Activated CD4-positive, alpha-beta T cell treated with anti-CD3 and anti-CD28 coated beads for 36 hours (primary cell): ENCODE measurements at regions not wholly inside any gene's neighbourhood (a gene's known extent, or its start where the extent isn't known, plus 50 kb on each side); places are given as distances from the start of the nearest gene placed in this dataset.

Experiments
- ATAC-seq: fragments of 200-7000 bp; cut with Tn5 transposase; one replicate; pipeline ENCODE4 v1.10.0; 2021; ENCODE audit warnings: mild to moderate bottlenecking, moderate library complexity
- CTCF ChIA-PET: fragments of 350-600 bp; sonication (Branson Sonifier 250); formaldehyde crosslinking; loops from one replicate; lab custom pipeline; 2021; ENCODE audit warnings: antibody characterized with exemption; lab: Charles Lee
- POLR2A ChIA-PET: fragments of 350-600 bp; sonication (Branson Sonifier 250); formaldehyde crosslinking; loops from one replicate; lab custom pipeline; 2021; ENCODE audit warnings: antibody characterized with exemption, inconsistent platforms; lab: Charles Lee
- DNase-seq: peaks from one replicate; pipeline ENCODE4 v3.0.0-alpha.2; 2020
- H3K27ac Mint-ChIP-seq: one replicate; pipeline ENCODE4 v1.8.0; 2021; ENCODE audit warnings: mixed read lengths
- H3K27me3 Mint-ChIP-seq: one replicate; pipeline ENCODE4 v1.8.0; 2021; ENCODE audit warnings: mixed read lengths
- H3K36me3 Mint-ChIP-seq: one replicate; pipeline ENCODE4 v1.8.0; 2021; ENCODE audit warnings: low read depth, mixed read lengths
- H3K4me1 Mint-ChIP-seq: one replicate; pipeline ENCODE4 v1.8.0; 2021; ENCODE audit warnings: mixed read lengths
- H3K4me3 Mint-ChIP-seq: one replicate; pipeline ENCODE4 v1.8.0; 2021; ENCODE audit warnings: mild to moderate bottlenecking, moderate library complexity, mixed read lengths
- H3K9me3 Mint-ChIP-seq: one replicate; pipeline ENCODE4 v1.8.0; 2021; ENCODE audit warnings: low read depth, mixed read lengths
- intact Hi-C, 2 experiments: fragments of 100-400 bp; cut with DNase I in 1 of 2; cut with micrococcal nuclease in 1 of 2; formaldehyde crosslinking; loops; one replicate each; pipeline versions ENCODE4 v1.14.2 to v1.15.1; 2022 to 2024; cut with DNase I, micrococcal nuclease

- ChIA-PET POLR2A (no interaction called here), CTCF (no interaction called here)
- Mint-ChIP-seq H3K4me3 (no peak overlapping the region), H3K27ac (no peak overlapping the region), H3K27me3 (peaks cover 14% of the 10 kb centered on the region), H3K9me3 (no peaks in the 10 kb centered on the region), H3K4me1 (peaks cover 5% of the 10 kb centered on the region), H3K36me3 (no peaks in the 10 kb centered on the region)
- intact Hi-C loops = no loop called here
- no peak for ATAC-seq
- no peak for DNase-seq
Observed at GRCh38 chr3:98978068-98978811, 76.7 kb upstream of the DCBLD2 start.

- H3K36me3 Mint-ChIP-seq = no peaks in the 10 kb centered on the region
- no peak for DNase-seq
- H3K4me1 Mint-ChIP-seq = peaks cover 5% of the 10 kb centered on the region
- intact Hi-C loops = no loop called here
- peaks cover 3% of the 10 kb centered on the region for H3K9me3 Mint-ChIP-seq
- ChIA-PET CTCF (no interaction called here), POLR2A (no interaction called here)
- no peak overlapping the region for H3K27ac Mint-ChIP-seq
- peaks cover 15% of the 10 kb centered on the region for H3K27me3 Mint-ChIP-seq
- no peak overlapping the region for H3K4me3 Mint-ChIP-seq
- ATAC-seq = no peak
Observed at GRCh38 chr3:98977520-98977919, 76.0 kb upstream of the DCBLD2 start.

GRCh38 chr3:98974442-98974841, 72.9 kb upstream of the DCBLD2 start:
- intact Hi-C loops = no loop called here
- peaks cover 7% of the 10 kb centered on the region for H3K27me3 Mint-ChIP-seq
- DNase-seq (no peak), ATAC-seq (no peak)
- H3K9me3 Mint-ChIP-seq = peaks cover 3% of the 10 kb centered on the region
- peaks cover 13% of the 10 kb centered on the region for H3K4me1 Mint-ChIP-seq
- no peak overlapping the region for H3K27ac Mint-ChIP-seq
- no peak overlapping the region for H3K4me3 Mint-ChIP-seq
- POLR2A ChIA-PET = no interaction called here
- no peaks in the 10 kb centered on the region for H3K36me3 Mint-ChIP-seq
- CTCF ChIA-PET = no interaction called here

- Mint-ChIP-seq H3K36me3 (no peaks in the 10 kb centered on the region), H3K9me3 (peaks cover 3% of the 10 kb centered on the region), H3K27ac (no peak overlapping the region), H3K4me1 (peaks cover 11% of the 10 kb centered on the region), H3K4me3 (no peak overlapping the region), H3K27me3 (peaks cover 3% of the 10 kb centered on the region)
- POLR2A ChIA-PET = no interaction called here
- no peak for ATAC-seq
- intact Hi-C loops = no loop called here
- DNase-seq = no peak
- CTCF ChIA-PET = no interaction called here
Observed at GRCh38 chr3:98972720-98973119, 71.2 kb upstream of the DCBLD2 start.

- ChIA-PET POLR2A (no interaction called here), CTCF (no interaction called here)
- Mint-ChIP-seq H3K36me3 (no peaks in the 10 kb centered on the region), H3K27ac (no peak overlapping the region), H3K27me3 (peaks cover 5% of the 10 kb centered on the region), H3K4me3 (no peak overlapping the region), H3K4me1 (peaks cover 8% of the 10 kb centered on the region), H3K9me3 (peaks cover 3% of the 10 kb centered on the region)
- ATAC-seq = no peak
- DNase-seq = no peak
- intact Hi-C loops = no loop called here
Observed at GRCh38 chr3:98972155-98972554, 70.7 kb upstream of the DCBLD2 start.

GRCh38 chr3:98971169-98971681, 69.7 kb upstream of the DCBLD2 start:
- H3K27ac Mint-ChIP-seq = no peak overlapping the region
- intact Hi-C loops = no loop called here
- peaks cover 8% of the 10 kb centered on the region for H3K4me1 Mint-ChIP-seq
- H3K4me3 Mint-ChIP-seq = no peak overlapping the region
- ChIA-PET CTCF (interaction anchor here (0.6 kb wide), 1 partner anchor 154 kb away, joined by 3 read pairs; no protein-coding TSS in a partner anchor), POLR2A (no interaction called here)
- ATAC-seq (peak; percentile 92), DNase-seq (no peak)
- no peaks in the 10 kb centered on the region for H3K36me3 Mint-ChIP-seq
- peaks cover 8% of the 10 kb centered on the region for H3K27me3 Mint-ChIP-seq
- H3K9me3 Mint-ChIP-seq = peaks cover 3% of the 10 kb centered on the region

GRCh38 chr3:98969295-98969694, 67.8 kb upstream of the DCBLD2 start:
- intact Hi-C loops = no loop called here
- peaks cover 3% of the 10 kb centered on the region for H3K9me3 Mint-ChIP-seq
- CTCF ChIA-PET = no interaction called here
- H3K4me1 Mint-ChIP-seq = peaks cover 8% of the 10 kb centered on the region
- no peaks in the 10 kb centered on the region for H3K36me3 Mint-ChIP-seq
- DNase-seq (no peak), ATAC-seq (no peak)
- peaks cover 8% of the 10 kb centered on the region for H3K27me3 Mint-ChIP-seq
- H3K4me3 Mint-ChIP-seq = no peak overlapping the region
- POLR2A ChIA-PET = no interaction called here
- no peak overlapping the region for H3K27ac Mint-ChIP-seq

GRCh38 chr3:98968824-98969223, 67.3 kb upstream of the DCBLD2 start:
- H3K4me1 Mint-ChIP-seq = peaks cover 8% of the 10 kb centered on the region
- no peak overlapping the region for H3K4me3 Mint-ChIP-seq
- no peaks in the 10 kb centered on the region for H3K36me3 Mint-ChIP-seq
- CTCF ChIA-PET = interaction anchor here (0.6 kb wide), 1 partner anchor 1856 kb away, joined by 3 read pairs; no protein-coding TSS in a partner anchor
- no peak for ATAC-seq
- intact Hi-C loops = no loop called here
- peaks cover 3% of the 10 kb centered on the region for H3K9me3 Mint-ChIP-seq
- POLR2A ChIA-PET = no interaction called here
- H3K27me3 Mint-ChIP-seq = peaks cover 11% of the 10 kb centered on the region
- no peak overlapping the region for H3K27ac Mint-ChIP-seq
- DNase-seq = no peak

GRCh38 chr3:98968347-98968746, 66.9 kb upstream of the DCBLD2 start:
- DNase-seq (no peak), ATAC-seq (no peak)
- H3K4me1 Mint-ChIP-seq = peaks cover 8% of the 10 kb centered on the region
- intact Hi-C loops = no loop called here
- CTCF ChIA-PET = interaction anchor here (0.6 kb wide), 1 partner anchor 1855 kb away, joined by 3 read pairs; no protein-coding TSS in a partner anchor
- H3K27me3 Mint-ChIP-seq = peaks cover 11% of the 10 kb centered on the region
- no peak overlapping the region for H3K27ac Mint-ChIP-seq
- peaks cover 3% of the 10 kb centered on the region for H3K9me3 Mint-ChIP-seq
- POLR2A ChIA-PET = no interaction called here
- no peaks in the 10 kb centered on the region for H3K36me3 Mint-ChIP-seq
- no peak overlapping the region for H3K4me3 Mint-ChIP-seq

- Mint-ChIP-seq H3K27me3 (peaks cover 11% of the 10 kb centered on the region), H3K9me3 (peaks cover under 1% of the 10 kb centered on the region), H3K27ac (no peak overlapping the region), H3K4me3 (no peak overlapping the region), H3K36me3 (no peaks in the 10 kb centered on the region), H3K4me1 (peaks cover 8% of the 10 kb centered on the region)
- ChIA-PET POLR2A (no interaction called here), CTCF (no interaction called here)
- ATAC-seq (no peak), DNase-seq (no peak)
- intact Hi-C loops = no loop called here
Observed at GRCh38 chr3:98967758-98968157, 66.3 kb upstream of the DCBLD2 start.

GRCh38 chr3:98966862-98967546, 65.5 kb upstream of the DCBLD2 start:
- no peak overlapping the region for H3K4me3 Mint-ChIP-seq
- CTCF ChIA-PET = no interaction called here
- intact Hi-C loops = no loop called here

GRCh38 chr3:98966434-98966833, 64.9 kb upstream of the DCBLD2 start:
- no peak overlapping the region for H3K4me3 Mint-ChIP-seq
- ChIA-PET POLR2A (no interaction called here), CTCF (no interaction called here)
- no peaks in the 10 kb centered on the region for H3K9me3 Mint-ChIP-seq
- no peak overlapping the region for H3K27ac Mint-ChIP-seq
- DNase-seq (no peak), ATAC-seq (no peak)
- H3K36me3 Mint-ChIP-seq = no peaks in the 10 kb centered on the region
- intact Hi-C loops = no loop called here
- H3K27me3 Mint-ChIP-seq = peaks cover 10% of the 10 kb centered on the region
- peaks cover 7% of the 10 kb centered on the region for H3K4me1 Mint-ChIP-seq

More at GRCh38 chr3:98966862-98967546, 65.5 kb upstream of the DCBLD2 start:
- H3K4me1 Mint-ChIP-seq = peaks cover 8% of the 10 kb centered on the region
- no peaks in the 10 kb centered on the region for H3K9me3 Mint-ChIP-seq
- POLR2A ChIA-PET = no interaction called here
- peaks cover 10% of the 10 kb centered on the region for H3K27me3 Mint-ChIP-seq
- ATAC-seq (no peak), DNase-seq (no peak)
- no peaks in the 10 kb centered on the region for H3K36me3 Mint-ChIP-seq
- H3K27ac Mint-ChIP-seq = no peak overlapping the region
